ENCODE measurements at regions not wholly inside any gene's neighbourhood (a gene's known extent, or its start where the extent isn't known, plus 50 kb on each side); places are given as distances from the start of the nearest gene placed in this dataset.

GRCh38 chr5:15366676-15367391, 133.1 kb upstream of the FBXL7 start:
- 31% methylated on average over 6 of the region's 6 CpGs for WGBS (ENCODE audit: low lambda C conversion rate)
- CTCF ChIA-PET, result no interaction called here
- H3F3A ChIP-seq (replicated peaks; ENCODE audit: insufficient read depth), result peaks cover 7% of the 10 kb centered on the region

GRCh38 chr5:15365070-15365469, 134.9 kb upstream of the FBXL7 start:
- no peak overlapping the region for H3K27ac ChIP-seq (ENCODE audit: low read depth in 2 of 2, low read length in 1 of 2)
- TF ChIP-seq TCF12 (IDR thresholded peaks at IDR 0.05), result no peak
- TF ChIP-seq ZBTB33 (IDR thresholded peaks at IDR 0.05; ENCODE audit: borderline replicate concordance, low read depth), result no peak
- TF ChIP-seq SMC3 (IDR thresholded peaks at IDR 0.05; ENCODE audit: low read depth, low read length), result no peak
- no peak for TF ChIP-seq RFX5 (IDR thresholded peaks at IDR 0.05; ENCODE audit: low read length)
- no peak for TF ChIP-seq RCOR1 (IDR thresholded peaks at IDR 0.05; ENCODE audit: low read length)
- no peak for TF ChIP-seq EZH2phosphoT487 (IDR thresholded peaks at IDR 0.05; ENCODE audit: borderline replicate concordance, low read depth)
- TF ChIP-seq POLR2AphosphoS5 (IDR thresholded peaks at IDR 0.05; ENCODE audit: low read depth, low read length), result no peak
- no peak for TF ChIP-seq YY1 (IDR thresholded peaks at IDR 0.05; ENCODE audit: low read depth)
- no peak for TF ChIP-seq FOXJ3 (CRISPR knock-in tag; IDR thresholded peaks at IDR 0.05)
- POLR2A ChIA-PET, result no interaction called here

More at GRCh38 chr5:15366676-15367391, 133.1 kb upstream of the FBXL7 start:
- POLR2A ChIA-PET, result no interaction called here
- H3K36me3 ChIP-seq (replicated peaks in 1 of 2; ENCODE audit: control insufficient read depth in 1 of 2, insufficient read depth in 2 of 2, low read length in 1 of 2), result no peaks in the 10 kb centered on the region
- no peaks in the 10 kb centered on the region for H4K20me1 ChIP-seq (ENCODE audit: insufficient read depth)
- no peaks in the 10 kb centered on the region; a peak in 1 of 4 replicates for H3K4me1 ChIP-seq (ENCODE audit: control insufficient read depth in 1 of 2, insufficient read depth in 2 of 2, low read depth in 1 of 2, low read length in 1 of 2)
- H3K27ac ChIP-seq (ENCODE audit: low read depth in 2 of 2, low read length in 1 of 2), result no peak overlapping the region
- H3K9me3 ChIP-seq, result no peaks in the 10 kb centered on the region
- H3K27me3 ChIP-seq (ENCODE audit: insufficient read depth), result no peaks in the 10 kb centered on the region
- 0 out of 2 replicates have a peak, but pooled peaks have one; percentile 32 for TF ChIP-seq RXRA (IDR thresholded peaks at IDR 0.05; ENCODE audit: borderline replicate concordance, low read depth)
- TF ChIP-seq NRF1 (IDR thresholded peaks at IDR 0.05; ENCODE audit: low read depth, low read length), result no peak
- TF ChIP-seq TEAD4 (IDR thresholded peaks at IDR 0.05; ENCODE audit: borderline replicate concordance, insufficient read depth), result no peak
- TF ChIP-seq EZH2phosphoT487 (IDR thresholded peaks at IDR 0.05; ENCODE audit: borderline replicate concordance, low read depth), result no peak
- no peaks in the 10 kb centered on the region for H3K9me2 ChIP-seq
- peak overlapping the region; percentile 54 for H3K4me2 ChIP-seq
- DNase-seq, result no peak
- H2AFZ ChIP-seq (ENCODE audit: low read depth), result no peak overlapping the region; the same call in 1 of the 2 replicates
- no peak overlapping the region for H3K4me3 ChIP-seq (ENCODE audit: low read depth in 2 of 2, low read length in 1 of 2)
- H3K9ac ChIP-seq, result no peak overlapping the region
- no peaks in the 10 kb centered on the region for H3K79me2 ChIP-seq (ENCODE audit: insufficient read depth)

More at GRCh38 chr5:15365070-15365469, 134.9 kb upstream of the FBXL7 start:
- no peaks in the 10 kb centered on the region for H4K20me1 ChIP-seq (ENCODE audit: insufficient read depth)
- H2AFZ ChIP-seq (ENCODE audit: low read depth), result no peak overlapping the region
- DNase-seq, result no peak
- H3K9me2 ChIP-seq, result no peaks in the 10 kb centered on the region
- no peaks in the 10 kb centered on the region for H3K27me3 ChIP-seq (ENCODE audit: insufficient read depth)
- H3K79me2 ChIP-seq (ENCODE audit: insufficient read depth), result no peaks in the 10 kb centered on the region
- H3K4me1 ChIP-seq (ENCODE audit: control insufficient read depth in 1 of 2, insufficient read depth in 2 of 2, low read depth in 1 of 2, low read length in 1 of 2), result no peaks in the 10 kb centered on the region; a peak in 1 of 4 replicates
- no peak overlapping the region for H3K4me2 ChIP-seq
- CTCF ChIA-PET, result no interaction called here
- H3F3A ChIP-seq (replicated peaks; ENCODE audit: insufficient read depth), result peaks cover 7% of the 10 kb centered on the region
- no peaks in the 10 kb centered on the region for H3K36me3 ChIP-seq (replicated peaks in 1 of 2; ENCODE audit: control insufficient read depth in 1 of 2, insufficient read depth in 2 of 2, low read length in 1 of 2)
- H3K4me3 ChIP-seq (ENCODE audit: low read depth in 2 of 2, low read length in 1 of 2), result no peak overlapping the region
- H3K9ac ChIP-seq, result no peak overlapping the region
- no peaks in the 10 kb centered on the region for H3K9me3 ChIP-seq

All from SK-N-SH (cell line).